DND-41 (cell line): ENCODE measurements at regions not wholly inside any gene's neighbourhood (a gene's known extent, or its start where the extent isn't known, plus 50 kb on each side); places are given as distances from the start of the nearest gene placed in this dataset.
"Not testable (repeated sequence)": the region's sequence is repeated elsewhere in the genome, so short reads cannot be mapped to it uniquely, and the experiment has no call there.

Source experiments
- ATAC-seq: fragments of 200-7000 bp; cut with Tn5 transposase; 3 replicates; pipeline ENCODE4 v1.9.1; 2021; ENCODE audit warnings: low read depth; ENCODE audit not compliant: insufficient read depth
- DNase-seq: peaks from one replicate; pipeline ENCODE4 v3.0.0-alpha.2; 2020
- H2AFZ ChIP-seq: 2 replicates; pipeline ENCODE4 v1.6.0; 2012; ENCODE audit warnings: low read depth, low read length
- H3K27ac ChIP-seq: 2 replicates; pipeline ENCODE4 v1.5.1; 2012; ENCODE audit warnings: low read length, inconsistent platforms
- H3K27me3 ChIP-seq: fragments of 200-600 bp; sonication (generic); 2 replicates; pipeline ENCODE4 v1.6.0; 2012; ENCODE audit warnings: low read length, mild to moderate bottlenecking, inconsistent platforms; ENCODE audit not compliant: insufficient read depth, poor library complexity
- H3K36me3 ChIP-seq: 2 replicates; pipeline ENCODE4 v1.5.1; 2012; ENCODE audit warnings: low read length, inconsistent platforms; ENCODE audit not compliant: insufficient read depth
- H3K4me1 ChIP-seq: 2 replicates; pipeline ENCODE4 v1.5.1; 2012; ENCODE audit warnings: mild to moderate bottlenecking, low read length; ENCODE audit not compliant: insufficient read depth
- H3K4me2 ChIP-seq: 2 replicates; pipeline ENCODE4 v1.6.0; 2012; ENCODE audit warnings: mild to moderate bottlenecking, moderate library complexity, low read length, inconsistent platforms; ENCODE audit not compliant: insufficient read depth
- H3K4me3 ChIP-seq, 2 experiments: fragments of 200-600 bp in 1 of 2; shearing (Covaris generic) in 1 of 2; 2 replicates each; pipeline ENCODE4 v1.5.1; 2012 to 2016; ENCODE audit warnings: inconsistent platforms in 2 of 2, low read length in 2 of 2, mild to moderate bottlenecking in 2 of 2, low read depth in 1 of 2, moderate library complexity in 1 of 2
- H3K79me2 ChIP-seq: 2 replicates; pipeline ENCODE4 v1.6.0; 2012; ENCODE audit warnings: low read length, inconsistent platforms; ENCODE audit not compliant: insufficient read depth
- H3K9ac ChIP-seq: 2 replicates; pipeline ENCODE4 v1.6.0; 2012; ENCODE audit warnings: low read depth, mild to moderate bottlenecking, inconsistent platforms, low read length, moderate library complexity
- H3K9me3 ChIP-seq: 2 replicates; pipeline ENCODE4 v1.5.1; 2012; ENCODE audit warnings: low read length, moderate library complexity, mild to moderate bottlenecking, inconsistent platforms; ENCODE audit not compliant: insufficient read depth, severe bottlenecking
- H4K20me1 ChIP-seq: 2 replicates; pipeline ENCODE4 v1.6.0; 2012; ENCODE audit warnings: low read length; ENCODE audit not compliant: insufficient read depth
- CTCF ChIP-seq: IDR thresholded peaks from 2 replicates; pipeline ENCODE4 v1.5.1; 2012; ENCODE audit warnings: borderline replicate concordance, low read length, moderate library complexity, mild to moderate bottlenecking; ENCODE audit not compliant: poor library complexity, severe bottlenecking; ENCODE audit errors: extremely low read depth
- EZH2 ChIP-seq: IDR thresholded peaks from 3 replicates; pipeline ENCODE4 v1.6.1; 2012; ENCODE audit warnings: borderline replicate concordance, low read depth, mild to moderate bottlenecking, moderate library complexity, low read length, inconsistent platforms; ENCODE audit not compliant: severe bottlenecking

- Histone ChIP-seq H3K27ac (no peak overlapping the region), H3K27me3 (no peaks in the 10 kb centered on the region), H3K4me1 (no peaks in the 10 kb centered on the region), H3K9ac (no peak overlapping the region), H2AFZ (no peak overlapping the region), H3K36me3 (no peaks in the 10 kb centered on the region), H4K20me1 (no peaks in the 10 kb centered on the region), H3K4me3 (no peak overlapping the region), H3K4me2 (no peak overlapping the region), H3K79me2 (no peaks in the 10 kb centered on the region), H3K9me3 (no peaks in the 10 kb centered on the region)
- ATAC-seq: no peak
- DNase-seq: no peak
- TF ChIP-seq CTCF (no peak), EZH2 (no peak)
These were observed 111.2 kb upstream of the PPM1J start for GRCh38 chr1:112826217-112826944.

DNA sequence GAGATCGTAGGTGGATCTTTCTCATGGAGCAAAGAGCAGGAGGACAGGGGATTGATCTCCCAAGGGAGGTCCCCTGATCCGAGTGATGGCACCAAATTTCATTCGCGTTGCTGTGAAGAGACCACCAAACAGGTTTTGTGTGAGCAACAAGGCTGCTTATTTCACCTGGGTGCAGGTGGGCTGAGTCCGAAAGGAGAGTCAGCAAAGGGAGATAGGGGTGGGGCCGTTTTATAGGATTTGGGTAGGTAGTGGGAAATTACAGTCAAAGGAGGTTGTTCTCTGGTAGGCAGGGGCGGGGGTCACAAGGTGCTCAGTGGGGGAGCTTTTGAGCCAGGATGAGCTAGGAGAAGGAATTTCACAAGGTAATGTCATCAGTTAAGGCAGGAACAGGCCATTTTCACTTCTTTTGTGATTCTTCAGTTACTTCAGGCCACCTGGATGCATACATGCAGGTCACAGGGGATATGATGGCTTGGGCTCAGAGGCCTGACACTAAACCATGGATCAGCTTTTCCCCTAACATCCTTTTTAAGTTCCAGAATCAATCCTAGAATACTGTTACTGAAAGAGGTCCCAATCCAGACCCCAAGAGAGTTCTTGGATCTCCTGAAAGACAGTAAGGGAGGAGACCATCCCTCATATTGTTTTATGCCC is 110.6 kb upstream of the PPM1J start:
- H3K4me3 ChIP-seq, H3K9ac ChIP-seq, H2AFZ ChIP-seq, H3K4me2 ChIP-seq, H4K20me1 ChIP-seq, H3K27me3 ChIP-seq, H3K36me3 ChIP-seq, ATAC-seq, H3K4me1 ChIP-seq, H3K79me2 ChIP-seq, H3K9me3 ChIP-seq, DNase-seq, H3K27ac ChIP-seq: not testable (repeated sequence)

GRCh38 chr1:112825075-112825474 is 109.9 kb upstream of the PPM1J start:
- H3K9me3 ChIP-seq, H3K36me3 ChIP-seq, H3K4me3 ChIP-seq, H3K9ac ChIP-seq, H3K4me2 ChIP-seq, H3K4me1 ChIP-seq, H3K79me2 ChIP-seq, H3K27me3 ChIP-seq, DNase-seq, H2AFZ ChIP-seq, H3K27ac ChIP-seq, ATAC-seq, H4K20me1 ChIP-seq: not testable (repeated sequence)

DNA sequence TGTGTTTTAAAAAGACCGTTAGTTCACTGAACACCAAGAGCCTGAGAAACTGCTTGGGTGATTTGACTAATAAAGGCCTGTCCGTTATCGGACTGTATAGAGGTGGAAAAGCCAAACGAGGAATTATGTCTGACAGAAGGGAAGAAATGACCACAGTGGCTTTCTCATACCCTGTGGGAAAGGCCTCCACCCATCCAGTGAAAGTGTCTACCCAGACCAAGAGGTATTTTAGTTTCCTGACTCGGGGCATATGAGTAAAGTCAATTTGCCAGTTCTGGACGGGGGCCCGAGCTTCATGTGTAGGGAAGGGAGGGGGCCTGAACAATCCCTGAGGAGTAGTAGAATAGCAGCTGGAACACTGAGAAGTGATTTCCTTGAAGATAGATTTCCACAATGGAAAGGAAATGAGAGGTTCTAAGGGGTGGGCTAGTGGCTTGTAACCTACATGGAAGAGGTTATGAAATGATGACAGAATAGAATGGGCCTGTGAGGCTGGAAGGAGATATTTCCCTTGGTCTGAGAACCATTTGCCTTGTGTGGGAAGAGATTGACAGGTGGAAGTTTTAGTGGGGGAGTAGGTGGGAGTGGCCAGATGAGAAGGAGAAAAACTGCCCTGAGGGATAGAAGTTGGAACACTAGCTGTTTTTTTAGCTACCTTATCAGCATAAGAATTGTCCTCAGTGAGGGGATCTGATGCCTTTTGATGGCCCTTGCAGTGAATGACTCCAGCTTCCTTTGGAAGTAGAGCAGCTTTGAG is 106.4 kb upstream of the PPM1J start:
- not testable (repeated sequence) for H3K36me3 ChIP-seq, H3K4me1 ChIP-seq, ATAC-seq, H3K27me3 ChIP-seq, H3K4me3 ChIP-seq, H2AFZ ChIP-seq, H3K27ac ChIP-seq, H3K4me2 ChIP-seq, H4K20me1 ChIP-seq, H3K9ac ChIP-seq, H3K9me3 ChIP-seq, DNase-seq, H3K79me2 ChIP-seq
